ENCODE measurements at regions not wholly inside any gene's neighbourhood (a gene's known extent, or its start where the extent isn't known, plus 50 kb on each side); places are given as distances from the start of the nearest gene placed in this dataset.

- TF ChIP-seq POLR2AphosphoS5 (IDR thresholded peaks at IDR 0.05; ENCODE audit: insufficient read depth in 1 of 2, low read depth in 1 of 2) (no peak), POLR2A (IDR thresholded peaks at IDR 0.05) (no peak)
- TF ChIP-seq, protein P1, sequence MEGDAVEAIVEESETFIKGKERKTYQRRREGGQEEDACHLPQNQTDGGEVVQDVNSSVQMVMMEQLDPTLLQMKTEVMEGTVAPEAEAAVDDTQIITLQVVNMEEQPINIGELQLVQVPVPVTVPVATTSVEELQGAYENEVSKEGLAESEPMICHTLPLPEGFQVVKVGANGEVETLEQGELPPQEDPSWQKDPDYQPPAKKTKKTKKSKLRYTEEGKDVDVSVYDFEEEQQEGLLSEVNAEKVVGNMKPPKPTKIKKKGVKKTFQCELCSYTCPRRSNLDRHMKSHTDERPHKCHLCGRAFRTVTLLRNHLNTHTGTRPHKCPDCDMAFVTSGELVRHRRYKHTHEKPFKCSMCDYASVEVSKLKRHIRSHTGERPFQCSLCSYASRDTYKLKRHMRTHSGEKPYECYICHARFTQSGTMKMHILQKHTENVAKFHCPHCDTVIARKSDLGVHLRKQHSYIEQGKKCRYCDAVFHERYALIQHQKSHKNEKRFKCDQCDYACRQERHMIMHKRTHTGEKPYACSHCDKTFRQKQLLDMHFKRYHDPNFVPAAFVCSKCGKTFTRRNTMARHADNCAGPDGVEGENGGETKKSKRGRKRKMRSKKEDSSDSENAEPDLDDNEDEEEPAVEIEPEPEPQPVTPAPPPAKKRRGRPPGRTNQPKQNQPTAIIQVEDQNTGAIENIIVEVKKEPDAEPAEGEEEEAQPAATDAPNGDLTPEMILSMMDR (IDR thresholded peaks at IDR 0.05): no peak
- no peak overlapping the region for H3K4me3 ChIP-seq
- no peaks in the 10 kb centered on the region for H3K27me3 ChIP-seq
- H3K36me3 ChIP-seq: no peaks in the 10 kb centered on the region
- intact Hi-C loops (cut with DNase I): no loop called here
- no peaks in the 10 kb centered on the region for H3K9me3 ChIP-seq
- no peak overlapping the region for H3K27ac ChIP-seq
- DNase-seq (ENCODE audit: extremely low spot score in 2 of 2): no peak
- H3K4me1 ChIP-seq: no peaks in the 10 kb centered on the region
Measured at GRCh38 chr12:43162138-43162537, 389.9 kb downstream of the ADAMTS20 start.

- Histone ChIP-seq H3K4me3 (no peak overlapping the region), H3K27me3 (no peaks in the 10 kb centered on the region), H3K9me3 (no peaks in the 10 kb centered on the region), H3K27ac (no peak overlapping the region), H3K36me3 (no peaks in the 10 kb centered on the region), H3K4me1 (peaks cover 6% of the 10 kb centered on the region)
- TF ChIP-seq POLR2AphosphoS5 (IDR thresholded peaks at IDR 0.05; ENCODE audit: insufficient read depth in 1 of 2, low read depth in 1 of 2) (no peak), POLR2A (IDR thresholded peaks at IDR 0.05) (no peak)
- TF ChIP-seq, protein P1 (IDR thresholded peaks at IDR 0.05): no peak
- intact Hi-C loops (cut with DNase I): no loop called here
- DNase-seq (ENCODE audit: extremely low spot score in 2 of 2): no peak
Measured at GRCh38 chr12:43159506-43159905, 392.5 kb downstream of the ADAMTS20 start.

DNA sequence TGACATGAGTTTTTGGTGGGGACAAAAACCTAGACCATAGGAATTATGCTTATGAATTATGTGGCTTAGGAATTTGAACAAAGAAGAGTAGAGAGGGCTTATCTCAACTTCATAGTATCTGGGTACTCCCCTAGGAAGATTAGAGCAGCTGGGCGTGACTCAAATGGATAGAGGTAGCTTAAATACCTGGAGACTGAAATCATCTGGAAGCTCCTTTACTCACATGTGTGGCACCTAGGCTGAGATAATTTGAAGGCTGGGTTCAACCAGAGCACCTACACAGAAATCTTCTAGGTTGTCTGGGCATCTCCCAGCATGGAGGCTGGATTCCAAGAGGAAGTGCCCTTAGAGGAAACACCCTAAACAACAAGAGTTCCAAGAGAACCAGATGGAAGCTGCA is 393.9 kb downstream of the ADAMTS20 start:
- no peak for TF ChIP-seq POLR2A (IDR thresholded peaks at IDR 0.05)
- no peak for TF ChIP-seq POLR2AphosphoS5 (IDR thresholded peaks at IDR 0.05; ENCODE audit: insufficient read depth in 1 of 2, low read depth in 1 of 2)
- TF ChIP-seq, protein P1 (IDR thresholded peaks at IDR 0.05): no peak
- H3K27me3 ChIP-seq: no peaks in the 10 kb centered on the region
- no peaks in the 10 kb centered on the region for H3K36me3 ChIP-seq
- no peak for DNase-seq (ENCODE audit: extremely low spot score in 2 of 2)
- no peaks in the 10 kb centered on the region for H3K9me3 ChIP-seq
- peaks cover 6% of the 10 kb centered on the region for H3K4me1 ChIP-seq
- intact Hi-C loops (cut with DNase I): no loop called here
- no peak overlapping the region for H3K4me3 ChIP-seq
- no peak overlapping the region for H3K27ac ChIP-seq

DNA sequence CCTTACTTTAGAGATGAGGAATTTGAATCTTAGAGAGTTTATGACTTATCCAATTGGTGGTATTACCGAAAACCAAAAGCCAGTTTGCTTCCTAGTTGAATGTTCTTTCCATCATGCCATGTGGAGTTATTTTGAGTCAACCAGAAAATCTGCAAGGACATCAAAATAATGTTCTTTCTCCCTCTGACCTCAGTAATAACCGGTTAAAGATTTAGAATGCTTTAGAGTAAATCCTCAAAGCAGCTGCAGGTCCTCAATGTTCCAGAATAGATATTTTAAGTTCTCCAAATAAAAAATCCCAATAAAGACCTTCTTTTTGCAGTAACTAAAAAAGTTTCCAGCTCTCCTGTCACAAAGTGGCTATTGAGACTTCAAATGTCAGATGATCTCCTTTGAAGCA is 396.6 kb downstream of the ADAMTS20 start:
- Histone ChIP-seq H3K27me3 (no peaks in the 10 kb centered on the region), H3K36me3 (no peaks in the 10 kb centered on the region), H3K4me3 (no peak overlapping the region), H3K4me1 (peaks cover 6% of the 10 kb centered on the region), H3K9me3 (no peaks in the 10 kb centered on the region), H3K27ac (no peak overlapping the region)
- TF ChIP-seq POLR2A (IDR thresholded peaks at IDR 0.05) (no peak), POLR2AphosphoS5 (IDR thresholded peaks at IDR 0.05; ENCODE audit: insufficient read depth in 1 of 2, low read depth in 1 of 2) (no peak)
- TF ChIP-seq, protein P1 (IDR thresholded peaks at IDR 0.05): no peak
- no peak for DNase-seq (ENCODE audit: extremely low spot score in 2 of 2)
- intact Hi-C loops (cut with DNase I): no loop called here

DNA sequence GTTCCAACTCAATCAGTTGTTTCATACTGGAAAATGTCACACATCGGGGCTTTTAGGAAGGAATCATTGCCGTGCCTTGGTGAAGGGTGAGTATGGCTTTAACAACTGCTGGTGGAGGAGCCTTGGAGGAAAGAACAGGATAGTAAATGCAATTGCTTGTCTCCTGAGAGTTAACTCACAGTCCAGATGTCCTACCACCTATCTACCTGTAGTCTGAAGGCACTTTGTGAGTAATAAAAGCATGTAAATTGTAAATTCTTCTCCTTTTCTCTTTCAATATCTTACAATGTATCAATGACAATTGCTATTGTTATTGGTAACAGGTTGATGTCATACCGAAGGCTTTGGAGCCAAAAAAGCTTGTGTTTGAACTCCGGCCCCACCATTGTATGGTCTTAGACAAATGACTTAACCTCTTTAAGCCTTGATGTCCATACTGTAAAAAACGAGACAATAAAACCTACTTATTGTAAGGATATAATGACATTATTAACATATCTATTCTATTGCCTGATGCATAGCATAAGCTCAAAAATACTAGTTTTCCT is 397.4 kb downstream of the ADAMTS20 start:
- intact Hi-C loops (cut with DNase I): no loop called here
- no peak overlapping the region for H3K4me3 ChIP-seq
- H3K36me3 ChIP-seq: no peaks in the 10 kb centered on the region
- H3K4me1 ChIP-seq: peaks cover 6% of the 10 kb centered on the region
- TF ChIP-seq POLR2AphosphoS5 (IDR thresholded peaks at IDR 0.05; ENCODE audit: insufficient read depth in 1 of 2, low read depth in 1 of 2) (no peak), POLR2A (IDR thresholded peaks at IDR 0.05) (no peak)
- TF ChIP-seq, protein P1 (IDR thresholded peaks at IDR 0.05): no peak
- H3K9me3 ChIP-seq: no peaks in the 10 kb centered on the region
- no peak for DNase-seq (ENCODE audit: extremely low spot score in 2 of 2)
- no peak overlapping the region for H3K27ac ChIP-seq
- H3K27me3 ChIP-seq: no peaks in the 10 kb centered on the region

All from vagina (tissue), 2 donors.